ENCODE measurements at regions not wholly inside any gene's neighbourhood (a gene's known extent, or its start where the extent isn't known, plus 50 kb on each side); places are given as distances from the start of the nearest gene placed in this dataset.

- DNase-seq = no peak
These were observed 55.4 kb upstream of the RNF180 start for GRCh38 chr5:64110222-64110621.

- no peak for DNase-seq
These were observed 57.0 kb upstream of the RNF180 start for GRCh38 chr5:64108674-64109073.

- DNase-seq = no peak
These were observed 65.4 kb upstream of the RNF180 start for GRCh38 chr5:64100203-64100602.

GRCh38 chr5:64096771-64097170 is 68.9 kb upstream of the RNF180 start:
- DNase-seq = no peak

- DNase-seq = no peak
These were observed 88.1 kb upstream of the RNF180 start for GRCh38 chr5:64077589-64077988.

GRCh38 chr5:64074533-64074932 is 91.1 kb upstream of the RNF180 start:
- peak; percentile 16 to 49 for DNase-seq

- DNase-seq = no peak
These were observed 96.2 kb upstream of the RNF180 start for GRCh38 chr5:64069486-64069885.

GRCh38 chr5:64050296-64050695 is 88.1 kb upstream of the HTR1A start:
- DNase-seq = no peak

GRCh38 chr5:64040490-64040889 is 78.2 kb upstream of the HTR1A start:
- no peak for DNase-seq

- no peak for DNase-seq
These were observed 64.2 kb upstream of the HTR1A start for GRCh38 chr5:64026493-64026892.

- DNase-seq = no peak
These were observed 57.5 kb upstream of the HTR1A start for GRCh38 chr5:64019746-64020145.

GRCh38 chr5:64018966-64019365 is 56.7 kb upstream of the HTR1A start:
- no peak for DNase-seq

- DNase-seq = no peak
These were observed 53.6 kb upstream of the HTR1A start for GRCh38 chr5:64015824-64016223.
